ENCODE measurements at regions not wholly inside any gene's neighbourhood (a gene's known extent, or its start where the extent isn't known, plus 50 kb on each side); places are given as distances from the start of the nearest gene placed in this dataset.

GRCh38 chr14:98728836-98729235 lies 543.2 kb downstream of the BCL11B start:
- TF ChIP-seq CTCF (conservative IDR thresholded peaks at IDR 0.05 in 1 of 2, IDR thresholded peaks at IDR 0.05 in 1 of 2; ENCODE audit: extremely low read depth in 1 of 2, insufficient read depth in 1 of 2, low read depth in 1 of 2, low read length in 2 of 2) (no peak), EZH2 (IDR thresholded peaks at IDR 0.05; ENCODE audit: borderline replicate concordance, low read length) (no peak)

Measured in mammary epithelial cell (primary cell).